ENCODE measurements at regions not wholly inside any gene's neighbourhood (a gene's known extent, or its start where the extent isn't known, plus 50 kb on each side); places are given as distances from the start of the nearest gene placed in this dataset.

DNA sequence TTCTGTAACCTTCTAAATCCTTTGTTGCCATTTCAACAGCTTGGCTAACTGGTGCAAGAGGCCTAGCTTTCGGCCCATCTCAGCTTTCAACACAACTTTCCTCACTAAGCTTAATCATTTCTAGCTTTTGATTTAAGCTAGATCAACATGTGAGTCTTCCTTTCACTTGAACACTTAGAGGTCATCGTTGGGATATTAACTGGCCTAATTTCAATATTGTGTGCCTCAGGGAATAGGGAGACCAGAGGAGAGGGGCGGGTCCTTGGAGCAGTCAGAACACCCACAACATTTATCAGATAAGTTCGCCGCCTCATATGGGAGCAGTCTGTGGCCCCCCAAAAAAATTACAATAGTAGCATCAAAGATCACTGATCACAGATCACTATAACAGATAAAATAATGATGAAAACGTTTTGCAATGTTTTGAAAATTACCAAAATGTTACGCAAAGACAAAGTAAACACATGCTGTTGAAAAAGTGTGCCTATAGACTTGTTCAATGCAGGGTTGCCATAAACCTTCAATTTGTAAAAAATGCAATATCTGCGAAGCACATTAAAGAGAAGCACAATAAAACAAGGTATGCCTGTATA lies 66.8 kb upstream of the PCSK1 start:
- no peak overlapping the region for H2AFZ ChIP-seq (ENCODE audit: low read length)
- 87% methylated on average over 8 of the region's 8 CpGs; no CpG with 5 or more reads in 1 of the 2 experiments for WGBS, 2 experiments (ENCODE audit: extremely low coverage in 1 of 2, insufficient coverage in 1 of 2, insufficient read length in 1 of 2, insufficient replicate concordance in 2 of 2, low coverage in 1 of 2, low lambda C conversion rate in 2 of 2, missing lambda C conversion rate in 1 of 2)
- no peak for TF ChIP-seq MAFK (IDR thresholded peaks at IDR 0.05; ENCODE audit: low read depth, low read length)
- TF ChIP-seq, protein P1, sequence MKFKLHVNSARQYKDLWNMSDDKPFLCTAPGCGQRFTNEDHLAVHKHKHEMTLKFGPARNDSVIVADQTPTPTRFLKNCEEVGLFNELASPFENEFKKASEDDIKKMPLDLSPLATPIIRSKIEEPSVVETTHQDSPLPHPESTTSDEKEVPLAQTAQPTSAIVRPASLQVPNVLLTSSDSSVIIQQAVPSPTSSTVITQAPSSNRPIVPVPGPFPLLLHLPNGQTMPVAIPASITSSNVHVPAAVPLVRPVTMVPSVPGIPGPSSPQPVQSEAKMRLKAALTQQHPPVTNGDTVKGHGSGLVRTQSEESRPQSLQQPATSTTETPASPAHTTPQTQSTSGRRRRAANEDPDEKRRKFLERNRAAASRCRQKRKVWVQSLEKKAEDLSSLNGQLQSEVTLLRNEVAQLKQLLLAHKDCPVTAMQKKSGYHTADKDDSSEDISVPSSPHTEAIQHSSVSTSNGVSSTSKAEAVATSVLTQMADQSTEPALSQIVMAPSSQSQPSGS (IDR thresholded peaks at IDR 0.05; ENCODE audit: low read length): no peak
- TF ChIP-seq SP1 (IDR thresholded peaks at IDR 0.05; ENCODE audit: low read depth, low read length): no peak
- TF ChIP-seq, protein P2, sequence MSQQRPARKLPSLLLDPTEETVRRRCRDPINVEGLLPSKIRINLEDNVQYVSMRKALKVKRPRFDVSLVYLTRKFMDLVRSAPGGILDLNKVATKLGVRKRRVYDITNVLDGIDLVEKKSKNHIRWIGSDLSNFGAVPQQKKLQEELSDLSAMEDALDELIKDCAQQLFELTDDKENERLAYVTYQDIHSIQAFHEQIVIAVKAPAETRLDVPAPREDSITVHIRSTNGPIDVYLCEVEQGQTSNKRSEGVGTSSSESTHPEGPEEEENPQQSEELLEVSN (IDR thresholded peaks at IDR 0.05): no peak
- no peak for TF ChIP-seq TCF12 (IDR thresholded peaks at IDR 0.05; ENCODE audit: low read depth, low read length)
- TF ChIP-seq NANOG (IDR thresholded peaks at IDR 0.05; ENCODE audit: insufficient read depth, low read depth, low read length, poor library complexity, severe bottlenecking): no peak
- TF ChIP-seq BRCA1 (IDR thresholded peaks at IDR 0.05; ENCODE audit: low read depth, low read length): no peak
- no peak for TF ChIP-seq GABPA (IDR thresholded peaks at IDR 0.05; ENCODE audit: borderline replicate concordance, insufficient read depth, low read length)
- TF ChIP-seq CBX5 (IDR thresholded peaks at IDR 0.05; ENCODE audit: low read depth, low read length): no peak
- no peak for TF ChIP-seq YY1 (IDR thresholded peaks at IDR 0.05; ENCODE audit: low read depth, low read length)
- no peak for TF ChIP-seq RFX5 (IDR thresholded peaks at IDR 0.05; ENCODE audit: borderline replicate concordance, low read depth, low read length)
- no peak for TF ChIP-seq KDM1A (IDR thresholded peaks at IDR 0.05; ENCODE audit: borderline replicate concordance, low read length)

More for the DNA sequence above, 66.8 kb upstream of the PCSK1 start:
- no peak overlapping the region for H3K9ac ChIP-seq (replicated peaks in 1 of 4; ENCODE audit: extremely low read depth in 1 of 4, low read depth in 3 of 4, low read length in 3 of 4)
- H4K5ac ChIP-seq (ENCODE audit: insufficient read length, low read depth, low read length): no peak overlapping the region
- no peaks in the 10 kb centered on the region for H3K9me3 ChIP-seq (ENCODE audit: insufficient read depth in 2 of 2, low read depth in 1 of 2, low read length in 1 of 2)
- no peak overlapping the region for H2BK20ac ChIP-seq (ENCODE audit: low read length)
- H3K79me1 ChIP-seq (ENCODE audit: low read depth, low read length): no peaks in the 10 kb centered on the region
- no peak overlapping the region for H3K4me2 ChIP-seq (ENCODE audit: insufficient read depth in 1 of 2, low read depth in 2 of 2, low read length in 2 of 2)
- no peak overlapping the region for H2BK5ac ChIP-seq (ENCODE audit: low read depth, low read length)
- H3K4me1 ChIP-seq (replicated peaks in 1 of 4; ENCODE audit: control insufficient read depth in 3 of 4, insufficient read depth in 4 of 4, low read length in 3 of 4): no peaks in the 10 kb centered on the region
- H3K4me3 ChIP-seq (ENCODE audit: extremely low read depth in 1 of 4, insufficient read depth in 2 of 4, low read depth in 3 of 4, low read length in 4 of 4): no peak overlapping the region
- no peak overlapping the region for H3K27ac ChIP-seq (ENCODE audit: low read depth, low read length)
- H2BK15ac ChIP-seq (ENCODE audit: low read length): no peak overlapping the region
- no peak for FAIRE-seq
- no peak overlapping the region for H4K91ac ChIP-seq (replicated peaks; ENCODE audit: insufficient read length, low read length)
- DNase-seq (ENCODE audit: low read depth in 1 of 2, low spot score in 2 of 2): no peak
- H3K56ac ChIP-seq (replicated peaks; ENCODE audit: insufficient read length, low read depth, low read length): no peak overlapping the region
- POLR2A ChIA-PET (ENCODE audit: partially characterized antibody): no interaction called here
- H3K36me3 ChIP-seq (ENCODE audit: control insufficient read depth in 2 of 4, insufficient read depth in 4 of 4, low read length in 3 of 4): no peaks in the 10 kb centered on the region
- no peak overlapping the region for H2BK120ac ChIP-seq (replicated peaks; ENCODE audit: low read depth, low read length)
- H3K23ac ChIP-seq (ENCODE audit: insufficient read length): no peak overlapping the region
- H4K8ac ChIP-seq (ENCODE audit: extremely low read depth, insufficient read depth, low read length): no peak overlapping the region
- H3K14ac ChIP-seq (ENCODE audit: insufficient read length): no peak overlapping the region
- CTCF ChIA-PET (ENCODE audit: partially characterized antibody): interaction anchor here (1.0 kb wide), 1 partner anchor 373 kb away, joined by 3 read pairs; no protein-coding TSS in a partner anchor
- H3K27me3 ChIP-seq (replicated peaks in 1 of 4; ENCODE audit: control insufficient read depth in 3 of 4, extremely low read depth in 1 of 4, insufficient read depth in 3 of 4, low read length in 3 of 4): no peaks in the 10 kb centered on the region
- H2BK12ac ChIP-seq (ENCODE audit: low read depth, low read length): no peak overlapping the region
- no peaks in the 10 kb centered on the region for H3K79me2 ChIP-seq (ENCODE audit: control insufficient read depth in 1 of 2, insufficient read depth in 2 of 2, low read length in 2 of 2)
- H3K23me2 ChIP-seq (ENCODE audit: low read depth, low read length): no peaks in the 10 kb centered on the region
- no peaks in the 10 kb centered on the region for H4K20me1 ChIP-seq (replicated peaks in 1 of 2; ENCODE audit: control insufficient read depth in 1 of 2, insufficient read depth in 2 of 2, low read length in 2 of 2)
- no peak overlapping the region for H3K4ac ChIP-seq (replicated peaks; ENCODE audit: insufficient read length, low read depth, low read length)
- H3K18ac ChIP-seq (ENCODE audit: extremely low read depth, low read length): no peak overlapping the region
- H2AK5ac ChIP-seq (ENCODE audit: low read depth, low read length): no peak overlapping the region

Measured in H1 (cell line).